ENCODE measurements at regions not wholly inside any gene's neighbourhood (a gene's known extent, or its start where the extent isn't known, plus 50 kb on each side); places are given as distances from the start of the nearest gene placed in this dataset.

DNA sequence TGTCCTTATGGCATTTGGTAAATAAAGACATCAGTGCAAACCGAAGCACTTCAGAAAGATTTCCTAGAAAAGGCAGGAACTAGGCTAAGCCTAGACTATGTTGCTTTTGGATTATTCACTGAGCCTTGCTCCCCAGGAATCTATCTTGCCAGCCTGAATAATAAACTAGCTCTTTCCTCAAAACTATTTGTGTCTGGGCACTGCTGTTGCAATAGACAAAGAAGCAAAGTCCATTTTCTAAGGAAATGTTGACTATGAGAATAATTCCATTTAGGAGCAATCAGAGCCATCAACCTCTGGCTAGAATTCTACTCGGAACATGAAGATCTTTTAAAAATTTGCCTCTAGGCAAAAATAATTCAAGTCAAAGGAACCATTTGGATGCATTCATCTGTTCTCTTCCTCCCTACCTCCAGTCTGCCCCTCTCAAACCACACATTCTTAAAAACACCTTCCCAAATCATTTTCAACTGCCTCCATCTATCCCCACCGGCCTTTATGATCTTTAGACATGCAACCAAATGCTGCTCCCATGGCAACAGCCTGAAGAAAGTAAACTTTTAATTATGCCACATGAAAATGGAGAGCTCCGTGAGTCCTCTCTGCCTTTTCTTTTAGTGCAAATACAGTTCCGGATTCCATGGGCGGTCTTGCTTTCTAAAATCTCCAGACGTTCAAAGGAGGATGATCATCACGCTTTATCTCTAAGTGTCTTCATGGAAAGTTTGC lies 61.5 kb upstream of the FZD10 start:
- no peaks in the 10 kb centered on the region for H3K36me3 ChIP-seq (ENCODE audit: insufficient read depth, low read length)
- DNase-seq (ENCODE audit: low read depth), result no peak
- H3K79me2 ChIP-seq (ENCODE audit: insufficient read depth, low read length), result no peaks in the 10 kb centered on the region
- TF ChIP-seq EZH2 (IDR thresholded peaks at IDR 0.05; ENCODE audit: insufficient read depth, low read length), result no peak
- TF ChIP-seq, protein P1, sequence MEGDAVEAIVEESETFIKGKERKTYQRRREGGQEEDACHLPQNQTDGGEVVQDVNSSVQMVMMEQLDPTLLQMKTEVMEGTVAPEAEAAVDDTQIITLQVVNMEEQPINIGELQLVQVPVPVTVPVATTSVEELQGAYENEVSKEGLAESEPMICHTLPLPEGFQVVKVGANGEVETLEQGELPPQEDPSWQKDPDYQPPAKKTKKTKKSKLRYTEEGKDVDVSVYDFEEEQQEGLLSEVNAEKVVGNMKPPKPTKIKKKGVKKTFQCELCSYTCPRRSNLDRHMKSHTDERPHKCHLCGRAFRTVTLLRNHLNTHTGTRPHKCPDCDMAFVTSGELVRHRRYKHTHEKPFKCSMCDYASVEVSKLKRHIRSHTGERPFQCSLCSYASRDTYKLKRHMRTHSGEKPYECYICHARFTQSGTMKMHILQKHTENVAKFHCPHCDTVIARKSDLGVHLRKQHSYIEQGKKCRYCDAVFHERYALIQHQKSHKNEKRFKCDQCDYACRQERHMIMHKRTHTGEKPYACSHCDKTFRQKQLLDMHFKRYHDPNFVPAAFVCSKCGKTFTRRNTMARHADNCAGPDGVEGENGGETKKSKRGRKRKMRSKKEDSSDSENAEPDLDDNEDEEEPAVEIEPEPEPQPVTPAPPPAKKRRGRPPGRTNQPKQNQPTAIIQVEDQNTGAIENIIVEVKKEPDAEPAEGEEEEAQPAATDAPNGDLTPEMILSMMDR (IDR thresholded peaks at IDR 0.05; ENCODE audit: insufficient read depth, low read depth, low read length), result no peak
- Mint-ChIP-seq H3K27ac (ENCODE audit: unreplicated experiment) (no peak overlapping the region), H3K4me3 (ENCODE audit: unreplicated experiment) (no peak overlapping the region), H3K27me3 (ENCODE audit: low read depth, unreplicated experiment) (no peaks in the 10 kb centered on the region), H3K36me3 (ENCODE audit: low read depth, unreplicated experiment) (no peaks in the 10 kb centered on the region), H3K4me1 (ENCODE audit: low read depth, unreplicated experiment) (no peaks in the 10 kb centered on the region), H3K9me3 (ENCODE audit: unreplicated experiment) (peaks cover 5% of the 10 kb centered on the region)
- FAIRE-seq, result no peak
- H3K9me3 ChIP-seq (ENCODE audit: insufficient read depth, low read depth, low read length), result no peaks in the 10 kb centered on the region
- H3K4me1 ChIP-seq (ENCODE audit: insufficient read depth, low read length), result no peaks in the 10 kb centered on the region
- H3K27me3 ChIP-seq (ENCODE audit: insufficient read depth, low read length), result no peaks in the 10 kb centered on the region
- no peak overlapping the region for H3K4me2 ChIP-seq (ENCODE audit: low read length)
- no peak overlapping the region for H2AFZ ChIP-seq (ENCODE audit: low read depth, low read length)
- no peak overlapping the region for H3K27ac ChIP-seq (ENCODE audit: low read depth, low read length)
- H3K4me3 ChIP-seq (ENCODE audit: insufficient read depth, low read depth, low read length), result no peak overlapping the region
- H3K9ac ChIP-seq (ENCODE audit: low read length), result no peak overlapping the region
- H4K20me1 ChIP-seq (ENCODE audit: insufficient read depth, low read length), result no peaks in the 10 kb centered on the region

DNA sequence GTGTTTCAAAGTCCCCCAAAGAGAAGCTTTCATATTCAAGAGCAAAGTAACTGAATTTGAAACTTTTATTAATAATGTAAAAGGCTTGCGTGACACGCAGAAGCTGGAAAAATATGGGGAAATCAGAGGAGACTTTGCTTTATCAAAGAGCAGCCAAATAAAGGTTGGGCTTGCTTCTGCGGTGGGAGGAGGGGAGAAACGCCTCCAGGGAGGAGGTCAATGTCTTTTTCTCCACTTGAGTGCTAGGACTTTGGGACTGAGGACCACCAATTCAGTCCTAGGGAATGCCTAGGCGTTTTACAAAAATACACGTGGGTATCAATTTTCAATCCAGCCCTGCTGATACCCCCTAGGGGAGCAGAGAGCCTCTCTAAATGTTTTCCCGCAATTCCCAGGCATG lies 60.9 kb upstream of the FZD10 start:
- Mint-ChIP-seq H3K27ac (ENCODE audit: unreplicated experiment) (no peak overlapping the region), H3K9me3 (ENCODE audit: unreplicated experiment) (peaks cover 2% of the 10 kb centered on the region)
- FAIRE-seq, result no peak

DNA sequence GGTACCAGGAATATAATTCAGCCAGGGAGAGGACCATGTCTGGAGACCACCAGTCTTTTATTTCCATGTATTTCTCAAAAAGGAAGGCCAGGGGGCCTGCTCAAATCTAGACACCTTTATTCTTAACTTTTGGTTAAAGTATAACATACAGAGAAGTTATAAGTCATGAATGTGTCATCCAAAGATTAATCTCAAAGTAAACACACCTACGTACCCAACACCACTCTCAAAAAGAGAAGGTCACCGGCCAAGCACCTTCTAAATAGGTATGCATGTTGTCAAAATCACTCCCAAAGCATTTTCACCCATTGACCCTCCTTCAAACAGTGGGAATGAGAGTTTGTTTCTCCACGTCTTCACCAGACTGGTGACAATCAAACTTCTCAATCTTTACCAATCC lies 60.0 kb upstream of the FZD10 start:
- H3K36me3 Mint-ChIP-seq (ENCODE audit: low read depth, unreplicated experiment), result no peaks in the 10 kb centered on the region
- no peak overlapping the region for H3K27ac Mint-ChIP-seq (ENCODE audit: unreplicated experiment)
- Histone ChIP-seq H3K9me3 (ENCODE audit: insufficient read depth, low read depth, low read length) (no peaks in the 10 kb centered on the region), H2AFZ (ENCODE audit: low read depth, low read length) (no peak overlapping the region), H3K9ac (ENCODE audit: low read length) (no peak overlapping the region), H3K27me3 (ENCODE audit: insufficient read depth, low read length) (no peaks in the 10 kb centered on the region), H3K4me3 (ENCODE audit: insufficient read depth, low read depth, low read length) (no peak overlapping the region), H3K4me2 (ENCODE audit: low read length) (no peak overlapping the region), H3K27ac (ENCODE audit: low read depth, low read length) (no peak overlapping the region), H4K20me1 (ENCODE audit: insufficient read depth, low read length) (no peaks in the 10 kb centered on the region), H3K79me2 (ENCODE audit: insufficient read depth, low read length) (no peaks in the 10 kb centered on the region), H3K36me3 (ENCODE audit: insufficient read depth, low read length) (no peaks in the 10 kb centered on the region), H3K4me1 (ENCODE audit: insufficient read depth, low read length) (no peaks in the 10 kb centered on the region)
- TF ChIP-seq, protein P1 (IDR thresholded peaks at IDR 0.05; ENCODE audit: insufficient read depth, low read depth, low read length), result no peak
- no peak for TF ChIP-seq EZH2 (IDR thresholded peaks at IDR 0.05; ENCODE audit: insufficient read depth, low read length)
- no peak for FAIRE-seq
- DNase-seq (ENCODE audit: low read depth), result no peak
- H3K4me1 Mint-ChIP-seq (ENCODE audit: low read depth, unreplicated experiment), result no peaks in the 10 kb centered on the region
- H3K27me3 Mint-ChIP-seq (ENCODE audit: low read depth, unreplicated experiment), result no peaks in the 10 kb centered on the region
- H3K9me3 Mint-ChIP-seq (ENCODE audit: unreplicated experiment), result peaks cover 4% of the 10 kb centered on the region
- no peak overlapping the region for H3K4me3 Mint-ChIP-seq (ENCODE audit: unreplicated experiment)

More for the DNA sequence above, 60.9 kb upstream of the FZD10 start:
- Histone ChIP-seq H4K20me1 (ENCODE audit: insufficient read depth, low read length) (no peaks in the 10 kb centered on the region), H3K9ac (ENCODE audit: low read length) (no peak overlapping the region), H3K9me3 (ENCODE audit: insufficient read depth, low read depth, low read length) (no peaks in the 10 kb centered on the region), H3K27ac (ENCODE audit: low read depth, low read length) (no peak overlapping the region), H2AFZ (ENCODE audit: low read depth, low read length) (no peak overlapping the region), H3K79me2 (ENCODE audit: insufficient read depth, low read length) (no peaks in the 10 kb centered on the region), H3K4me1 (ENCODE audit: insufficient read depth, low read length) (no peaks in the 10 kb centered on the region), H3K4me2 (ENCODE audit: low read length) (no peak overlapping the region), H3K27me3 (ENCODE audit: insufficient read depth, low read length) (no peaks in the 10 kb centered on the region), H3K36me3 (ENCODE audit: insufficient read depth, low read length) (no peaks in the 10 kb centered on the region), H3K4me3 (ENCODE audit: insufficient read depth, low read depth, low read length) (no peak overlapping the region)
- H3K36me3 Mint-ChIP-seq (ENCODE audit: low read depth, unreplicated experiment), result no peaks in the 10 kb centered on the region
- DNase-seq (ENCODE audit: low read depth), result no peak
- H3K27me3 Mint-ChIP-seq (ENCODE audit: low read depth, unreplicated experiment), result no peaks in the 10 kb centered on the region
- TF ChIP-seq EZH2 (IDR thresholded peaks at IDR 0.05; ENCODE audit: insufficient read depth, low read length), result no peak
- TF ChIP-seq, protein P1 (IDR thresholded peaks at IDR 0.05; ENCODE audit: insufficient read depth, low read depth, low read length), result no peak
- no peak overlapping the region for H3K4me3 Mint-ChIP-seq (ENCODE audit: unreplicated experiment)
- no peaks in the 10 kb centered on the region for H3K4me1 Mint-ChIP-seq (ENCODE audit: low read depth, unreplicated experiment)
